Thyroid gland (tissue), 4 donors: ENCODE measurements at regions not wholly inside any gene's neighbourhood (a gene's known extent, or its start where the extent isn't known, plus 50 kb on each side); places are given as distances from the start of the nearest gene placed in this dataset.

Experiments
- DNase-seq, 2 donors: peaks; one replicate each; pipeline ENCODE4 v3.0.0-alpha.2; 2019
- H3K27ac ChIP-seq, 3 donors: fragments of 200-600 bp; sonication (generic); 1 replicate in 2 of 3; 2 replicates in 1 of 3; pipeline ENCODE4 v1.5.1; 2016 to 2019; ENCODE audit warnings: mild to moderate bottlenecking in 1 of 3, moderate library complexity in 1 of 3
- H3K27me3 ChIP-seq: fragments of 200-600 bp; sonication (generic); one replicate; pipeline ENCODE4 v1.5.1; 2019
- H3K36me3 ChIP-seq, 2 donors: fragments of 200-600 bp; sonication (generic); one replicate each; pipeline ENCODE4 v1.5.1; 2016 to 2019
- H3K4me1 ChIP-seq, 2 donors: fragments of 200-600 bp; sonication (generic); one replicate each; pipeline ENCODE4 v1.5.1; 2017 to 2019
- H3K4me3 ChIP-seq, 3 donors: fragments of 200-600 bp; sonication (generic); replicated peaks in 1 of 3; 1 replicate in 2 of 3; 2 replicates in 1 of 3; pipeline ENCODE4 v1.5.1; 2016; ENCODE audit warnings: mild to moderate bottlenecking in 1 of 3
- H3K9me3 ChIP-seq: fragments of 200-600 bp; sonication (generic); one replicate; pipeline ENCODE4 v1.5.1; 2017
- CTCF ChIP-seq, 6 experiments: fragments of 200-600 bp in 3 of 6; fragments of 450-650 bp in 3 of 6; sonication (generic) in 3 of 6; IDR thresholded peaks; one replicate each; pipeline ENCODE4 v1.5.1; 2016 to 2019; ENCODE audit warnings: antibody characterized with exemption in 6 of 6, mild to moderate bottlenecking in 2 of 6, inconsistent platforms in 1 of 6, moderate library complexity in 1 of 6
- POLR2A ChIP-seq, 2 donors: fragments of 450-650 bp; IDR thresholded peaks; one replicate each; pipeline ENCODE4 v1.6.1; 2017; ENCODE audit warnings: antibody characterized with exemption in 2 of 2, mild to moderate bottlenecking in 2 of 2, moderate library complexity in 1 of 2
- WGBS, 2 donors: methylation state at CpG; one replicate each; pipeline ENCODE4 v1.1.5; 2017; 5-methylcytosine and 5-hydroxymethylcytosine counted together
- intact Hi-C: fragments of 100-400 bp; cut with DNase I; formaldehyde crosslinking; loops from one replicate; pipeline ENCODE4 v1.15.1; 2023

DNA sequence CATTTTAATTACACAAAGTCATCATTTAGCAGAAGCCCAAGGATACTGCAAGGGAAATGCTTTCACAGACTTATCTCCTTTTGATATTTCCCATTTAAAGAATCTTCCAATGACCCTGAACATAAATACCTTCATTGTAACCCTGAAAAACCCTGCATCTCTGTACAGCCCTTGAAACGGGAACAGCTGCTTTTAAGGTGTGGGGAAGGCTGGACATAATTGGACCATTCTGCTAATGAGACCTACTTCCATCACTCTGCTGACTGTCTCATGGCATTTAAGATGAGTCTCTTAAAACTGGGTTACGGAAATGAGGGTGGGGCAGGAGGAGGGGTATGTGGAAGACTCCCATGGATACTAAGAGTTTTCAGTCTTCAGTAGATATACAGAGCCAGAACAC, 485.8 kb downstream of the BRINP1 start:
- H3K9me3 ChIP-seq = no peaks in the 10 kb centered on the region
- no peaks in the 10 kb centered on the region for H3K27me3 ChIP-seq
- H3K27ac ChIP-seq = no peak overlapping the region
- no peak for TF ChIP-seq CTCF (IDR thresholded peaks at IDR 0.05)
- intact Hi-C loops = no loop called here
- no peak overlapping the region for H3K4me3 ChIP-seq
- WGBS, 2 donors = 81 to 89% methylated on average over 2 of the region's 2 CpGs
- H3K36me3 ChIP-seq = no peaks in the 10 kb centered on the region
- peaks cover 0 to 4% of the 10 kb centered on the region in 2 donors for H3K4me1 ChIP-seq
- no peak for DNase-seq

- Histone ChIP-seq H3K9me3 (no peaks in the 10 kb centered on the region), H3K27me3 (no peaks in the 10 kb centered on the region), H3K4me1 (peaks cover 0 to 4% of the 10 kb centered on the region in 2 donors), H3K4me3 (no peak overlapping the region), H3K27ac (no peak overlapping the region), H3K36me3 (no peaks in the 10 kb centered on the region)
- intact Hi-C loops = no loop called here
- TF ChIP-seq CTCF (IDR thresholded peaks at IDR 0.05) (no peak), POLR2A (IDR thresholded peaks at IDR 0.05) (no peak)
- WGBS, 2 donors = 86 to 87% methylated on average over 6 of the region's 6 CpGs
- DNase-seq = no peak
Observed at GRCh38 chr9:118891213-118891612, 478.0 kb downstream of the BRINP1 start.

GRCh38 chr9:118896324-118897000, 472.8 kb downstream of the BRINP1 start:
- Histone ChIP-seq H3K4me3 (no peak overlapping the region), H3K9me3 (no peaks in the 10 kb centered on the region), H3K27me3 (no peaks in the 10 kb centered on the region), H3K27ac (no peak overlapping the region), H3K4me1 (no peaks in the 10 kb centered on the region), H3K36me3 (no peaks in the 10 kb centered on the region)
- WGBS, 2 donors = 84 to 86% methylated on average over 4 of the region's 4 CpGs
- intact Hi-C loops = no loop called here
- no peak for TF ChIP-seq CTCF (IDR thresholded peaks at IDR 0.05)
- no peak for TF ChIP-seq POLR2A (IDR thresholded peaks at IDR 0.05)
- no peak for DNase-seq

DNA sequence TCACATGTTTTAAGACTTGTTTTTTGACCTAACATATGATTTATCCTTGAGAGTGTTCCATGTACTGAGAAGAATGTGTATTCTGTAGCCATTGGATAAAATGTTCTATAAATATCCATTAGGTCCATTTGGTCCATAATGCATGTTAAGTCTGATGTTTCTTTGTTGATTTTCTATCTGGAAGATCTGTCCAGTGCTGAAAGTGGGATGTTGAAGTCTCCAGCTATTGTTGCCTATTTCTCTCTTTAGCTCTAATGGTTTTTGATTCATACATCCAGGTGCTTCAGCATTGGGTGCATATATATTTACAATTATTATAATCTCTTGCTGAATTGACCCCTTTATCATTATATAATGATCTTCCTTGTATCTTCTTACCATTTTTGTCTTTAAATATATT, 451.1 kb downstream of the BRINP1 start:
- H3K27me3 ChIP-seq = no peaks in the 10 kb centered on the region
- intact Hi-C loops = no loop called here
- no peak overlapping the region for H3K4me3 ChIP-seq
- H3K4me1 ChIP-seq = no peaks in the 10 kb centered on the region
- no peaks in the 10 kb centered on the region for H3K9me3 ChIP-seq
- H3K27ac ChIP-seq = no peak overlapping the region
- H3K36me3 ChIP-seq = no peaks in the 10 kb centered on the region
- no peak for TF ChIP-seq CTCF (IDR thresholded peaks at IDR 0.05)
- TF ChIP-seq POLR2A (IDR thresholded peaks at IDR 0.05) = no peak
- no peak for DNase-seq

- Histone ChIP-seq H3K9me3 (no peaks in the 10 kb centered on the region), H3K4me1 (no peaks in the 10 kb centered on the region), H3K4me3 (no peak overlapping the region), H3K36me3 (no peaks in the 10 kb centered on the region), H3K27me3 (no peaks in the 10 kb centered on the region), H3K27ac (no peak overlapping the region)
- TF ChIP-seq POLR2A (IDR thresholded peaks at IDR 0.05) (no peak), CTCF (IDR thresholded peaks at IDR 0.05) (no peak)
- intact Hi-C loops = no loop called here
- 52 to 66% methylated on average over 2 of the region's 2 CpGs for WGBS, 2 donors
- no peak for DNase-seq
Observed at GRCh38 chr9:118928722-118929121, 440.5 kb downstream of the BRINP1 start.
